ENCODE measurements at regions not wholly inside any gene's neighbourhood (a gene's known extent, or its start where the extent isn't known, plus 50 kb on each side); places are given as distances from the start of the nearest gene placed in this dataset.

DNA sequence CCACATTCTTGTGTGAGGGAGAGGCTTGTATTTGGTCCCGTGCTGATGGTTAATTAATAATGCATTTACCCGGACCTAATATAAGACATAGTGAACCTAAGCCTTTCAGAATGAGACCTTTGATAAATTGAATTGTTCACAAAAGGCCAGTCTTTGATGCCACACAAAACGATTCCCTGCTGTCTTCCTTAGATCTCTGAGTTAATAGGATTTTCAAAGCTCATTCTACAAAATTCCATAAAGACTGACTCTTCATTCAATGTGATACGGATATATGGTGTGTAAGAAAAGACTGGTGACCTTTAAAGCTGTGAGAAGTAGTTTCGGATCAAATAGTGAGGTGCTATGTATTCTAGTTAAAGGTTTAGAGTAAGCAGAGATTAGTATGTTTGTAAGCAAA is 254.3 kb downstream of the PDHA2 start:
- TF ChIP-seq, protein P1, sequence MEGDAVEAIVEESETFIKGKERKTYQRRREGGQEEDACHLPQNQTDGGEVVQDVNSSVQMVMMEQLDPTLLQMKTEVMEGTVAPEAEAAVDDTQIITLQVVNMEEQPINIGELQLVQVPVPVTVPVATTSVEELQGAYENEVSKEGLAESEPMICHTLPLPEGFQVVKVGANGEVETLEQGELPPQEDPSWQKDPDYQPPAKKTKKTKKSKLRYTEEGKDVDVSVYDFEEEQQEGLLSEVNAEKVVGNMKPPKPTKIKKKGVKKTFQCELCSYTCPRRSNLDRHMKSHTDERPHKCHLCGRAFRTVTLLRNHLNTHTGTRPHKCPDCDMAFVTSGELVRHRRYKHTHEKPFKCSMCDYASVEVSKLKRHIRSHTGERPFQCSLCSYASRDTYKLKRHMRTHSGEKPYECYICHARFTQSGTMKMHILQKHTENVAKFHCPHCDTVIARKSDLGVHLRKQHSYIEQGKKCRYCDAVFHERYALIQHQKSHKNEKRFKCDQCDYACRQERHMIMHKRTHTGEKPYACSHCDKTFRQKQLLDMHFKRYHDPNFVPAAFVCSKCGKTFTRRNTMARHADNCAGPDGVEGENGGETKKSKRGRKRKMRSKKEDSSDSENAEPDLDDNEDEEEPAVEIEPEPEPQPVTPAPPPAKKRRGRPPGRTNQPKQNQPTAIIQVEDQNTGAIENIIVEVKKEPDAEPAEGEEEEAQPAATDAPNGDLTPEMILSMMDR (IDR thresholded peaks at IDR 0.05; ENCODE audit: poor library complexity), result no peak
- TF ChIP-seq EZH2 (IDR thresholded peaks at IDR 0.05; ENCODE audit: borderline replicate concordance) (no peak), EZH2phosphoT487 (IDR thresholded peaks at IDR 0.05; ENCODE audit: low read depth, severe bottlenecking, unreplicated experiment) (no peak)
